ENCODE measurements at regions not wholly inside any gene's neighbourhood (a gene's known extent, or its start where the extent isn't known, plus 50 kb on each side); places are given as distances from the start of the nearest gene placed in this dataset.
"Not testable (repeated sequence)": the region's sequence is repeated elsewhere in the genome, so short reads cannot be mapped to it uniquely, and the experiment has no call there.

DNA sequence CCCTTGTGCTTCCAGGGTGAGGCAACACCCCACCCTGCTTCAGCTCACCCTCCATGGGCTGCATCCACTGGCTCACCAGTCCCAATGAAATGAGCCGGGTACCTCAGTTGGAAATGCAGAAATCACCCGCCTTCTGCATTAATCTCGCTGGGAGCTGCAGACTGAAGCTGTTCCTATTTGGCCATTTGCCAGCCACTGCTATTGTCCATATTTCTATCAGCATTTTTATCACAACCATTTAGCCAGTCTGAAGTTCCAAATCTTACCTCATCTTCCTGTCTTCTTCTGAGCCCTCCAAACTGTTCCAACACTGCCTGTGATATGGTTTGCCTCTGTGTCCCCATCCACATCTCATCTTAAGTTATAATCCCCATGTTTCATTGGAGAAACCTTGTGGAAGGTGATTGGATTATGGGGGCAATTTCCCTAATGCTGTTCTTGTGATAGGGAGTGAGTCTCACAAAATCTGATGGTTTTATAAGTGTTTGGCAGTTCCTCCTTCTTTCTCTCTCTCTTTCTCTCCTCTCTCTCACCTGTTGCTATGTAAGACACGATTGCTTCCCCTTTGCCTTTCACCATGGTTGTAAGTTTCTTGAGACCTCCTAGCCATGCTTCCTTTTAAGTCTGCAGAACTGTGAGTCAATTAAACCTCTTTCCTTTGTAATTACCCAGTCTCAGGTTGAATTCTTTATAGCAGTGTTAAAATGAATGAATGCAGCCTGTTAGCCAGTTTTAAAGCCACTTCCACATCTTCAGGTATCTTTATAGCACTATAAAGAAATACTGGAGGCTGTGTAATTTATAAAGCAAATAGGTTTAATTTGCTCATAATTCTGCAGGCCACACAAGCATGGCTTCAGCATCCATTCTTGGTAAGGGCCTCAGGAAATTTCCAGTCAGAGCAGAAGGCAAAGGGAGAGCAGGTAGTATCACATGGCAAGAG, 203.5 kb downstream of the FCRL5 start:
- DNase-seq (ENCODE audit: low read depth): no peak
- no peak overlapping the region for H3K4me3 ChIP-seq (ENCODE audit: low read depth, low read length)
- no peak for TF ChIP-seq POLR2A (IDR thresholded peaks at IDR 0.05; ENCODE audit: extremely low read depth, insufficient read length)
- TF ChIP-seq, protein P1, sequence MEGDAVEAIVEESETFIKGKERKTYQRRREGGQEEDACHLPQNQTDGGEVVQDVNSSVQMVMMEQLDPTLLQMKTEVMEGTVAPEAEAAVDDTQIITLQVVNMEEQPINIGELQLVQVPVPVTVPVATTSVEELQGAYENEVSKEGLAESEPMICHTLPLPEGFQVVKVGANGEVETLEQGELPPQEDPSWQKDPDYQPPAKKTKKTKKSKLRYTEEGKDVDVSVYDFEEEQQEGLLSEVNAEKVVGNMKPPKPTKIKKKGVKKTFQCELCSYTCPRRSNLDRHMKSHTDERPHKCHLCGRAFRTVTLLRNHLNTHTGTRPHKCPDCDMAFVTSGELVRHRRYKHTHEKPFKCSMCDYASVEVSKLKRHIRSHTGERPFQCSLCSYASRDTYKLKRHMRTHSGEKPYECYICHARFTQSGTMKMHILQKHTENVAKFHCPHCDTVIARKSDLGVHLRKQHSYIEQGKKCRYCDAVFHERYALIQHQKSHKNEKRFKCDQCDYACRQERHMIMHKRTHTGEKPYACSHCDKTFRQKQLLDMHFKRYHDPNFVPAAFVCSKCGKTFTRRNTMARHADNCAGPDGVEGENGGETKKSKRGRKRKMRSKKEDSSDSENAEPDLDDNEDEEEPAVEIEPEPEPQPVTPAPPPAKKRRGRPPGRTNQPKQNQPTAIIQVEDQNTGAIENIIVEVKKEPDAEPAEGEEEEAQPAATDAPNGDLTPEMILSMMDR (IDR thresholded peaks at IDR 0.05; ENCODE audit: low read depth, low read length): no peak

DNA sequence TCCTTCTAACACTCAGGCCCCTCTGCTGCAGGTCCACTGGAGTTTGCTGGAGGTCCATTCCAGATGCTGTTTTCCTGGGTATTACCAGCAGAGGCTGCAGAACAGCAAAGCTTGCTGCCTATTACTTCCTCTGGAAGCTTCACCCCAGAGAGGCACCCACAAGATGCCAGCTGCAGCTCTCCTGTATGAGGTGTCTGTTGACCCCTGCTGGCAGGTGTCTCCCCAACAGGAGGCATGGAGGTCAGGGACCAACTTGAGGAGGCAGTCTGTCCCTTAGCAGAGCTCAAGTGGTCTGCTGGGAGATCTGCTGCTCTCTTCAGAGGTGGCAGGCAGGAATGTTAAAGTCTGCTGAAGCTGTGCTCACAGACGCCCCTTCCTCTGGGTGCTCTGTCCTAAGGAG, 204.8 kb downstream of the FCRL5 start:
- H3K4me3 ChIP-seq (ENCODE audit: low read depth, low read length): no peak overlapping the region
- no peak for DNase-seq (ENCODE audit: low read depth)
- TF ChIP-seq POLR2A (IDR thresholded peaks at IDR 0.05; ENCODE audit: extremely low read depth, insufficient read length): no peak
- TF ChIP-seq, protein P2, sequence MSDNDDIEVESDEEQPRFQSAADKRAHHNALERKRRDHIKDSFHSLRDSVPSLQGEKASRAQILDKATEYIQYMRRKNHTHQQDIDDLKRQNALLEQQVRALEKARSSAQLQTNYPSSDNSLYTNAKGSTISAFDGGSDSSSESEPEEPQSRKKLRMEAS (IDR thresholded peaks at IDR 0.05; ENCODE audit: low read depth, low read length): no peak
- TF ChIP-seq, protein P1 (IDR thresholded peaks at IDR 0.05; ENCODE audit: low read depth, low read length): no peak
- no peak for TF ChIP-seq MYC (IDR thresholded peaks at IDR 0.05; ENCODE audit: low read depth, low read length)

DNA sequence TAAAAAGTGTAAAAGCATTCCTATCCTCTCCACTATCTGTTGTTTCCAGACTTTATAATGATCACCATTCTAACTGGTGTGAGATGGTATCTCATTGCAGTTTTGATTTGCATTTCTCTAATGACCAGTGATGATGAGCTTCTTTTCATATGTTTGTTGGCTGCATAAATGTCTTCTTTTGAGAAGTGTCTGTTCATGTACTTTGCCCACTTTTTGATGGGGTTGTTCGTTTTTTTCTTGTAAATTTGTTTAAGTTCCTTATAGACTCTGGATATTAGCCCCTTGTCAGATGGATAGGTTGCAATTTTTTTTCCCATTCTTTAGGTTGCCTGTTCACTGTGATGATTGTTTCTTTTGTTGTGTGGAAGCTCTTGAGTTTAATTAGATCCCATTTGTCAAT, 199.6 kb upstream of the ETV3 start:
- not testable (repeated sequence) for H3K4me3 ChIP-seq (ENCODE audit: low read depth, low read length); DNase-seq (ENCODE audit: low read depth)

DNA sequence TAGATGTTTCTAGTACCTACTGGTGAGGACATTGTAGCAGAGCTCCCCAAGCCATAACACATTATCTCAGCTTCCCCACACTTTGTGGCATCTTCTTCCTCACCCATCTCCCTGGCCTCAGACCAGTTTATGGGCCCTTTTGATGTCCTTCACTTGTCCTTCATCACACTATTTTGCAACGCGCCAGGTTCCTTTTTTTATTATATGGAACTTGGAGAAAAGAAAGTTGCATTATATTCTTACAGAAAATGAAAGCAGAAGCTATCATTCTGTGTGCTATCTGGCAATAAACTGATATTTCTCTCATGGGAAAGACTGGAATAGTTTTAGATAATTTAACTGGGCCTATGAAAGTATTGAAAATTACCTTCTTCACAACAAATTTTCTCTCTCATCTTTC, 196.9 kb upstream of the ETV3 start:
- no peak overlapping the region for H3K4me3 ChIP-seq (ENCODE audit: low read depth, low read length)
- DNase-seq (ENCODE audit: low read depth): peak; percentile 21
- TF ChIP-seq, protein P1 (IDR thresholded peaks at IDR 0.05; ENCODE audit: low read depth, low read length): no peak
- no peak for TF ChIP-seq POLR2A (IDR thresholded peaks at IDR 0.05; ENCODE audit: extremely low read depth, insufficient read length)
- TF ChIP-seq, protein P2 (IDR thresholded peaks at IDR 0.05; ENCODE audit: low read depth, low read length): no peak
- no peak for TF ChIP-seq MYC (IDR thresholded peaks at IDR 0.05; ENCODE audit: low read depth, low read length)

DNA sequence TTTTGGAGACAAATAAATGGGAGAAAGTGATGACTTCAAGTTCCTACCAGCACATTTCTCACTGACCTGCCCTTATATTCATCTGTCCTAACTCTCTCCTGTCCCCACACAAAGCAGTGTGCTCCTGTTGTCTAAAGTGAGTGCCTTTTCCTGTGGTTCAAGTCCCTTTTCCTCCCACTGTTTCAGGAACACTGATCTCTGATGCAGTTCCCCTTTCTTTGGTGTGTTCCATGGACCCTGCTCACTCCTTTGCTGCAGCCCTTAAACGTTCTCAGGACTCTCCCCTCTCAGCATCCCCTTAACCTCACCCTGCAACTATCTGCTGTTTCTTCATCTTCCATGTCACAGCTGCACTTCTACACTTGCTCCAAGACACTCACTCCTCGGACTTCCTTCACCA, 195.8 kb upstream of the ETV3 start:
- no peak overlapping the region for H3K4me3 ChIP-seq (ENCODE audit: low read depth, low read length)
- DNase-seq (ENCODE audit: low read depth): no peak
- TF ChIP-seq MYC (IDR thresholded peaks at IDR 0.05; ENCODE audit: low read depth, low read length) (no peak), POLR2A (IDR thresholded peaks at IDR 0.05; ENCODE audit: extremely low read depth, insufficient read length) (no peak)
- TF ChIP-seq, protein P2 (IDR thresholded peaks at IDR 0.05; ENCODE audit: low read depth, low read length): no peak
- TF ChIP-seq, protein P1 (IDR thresholded peaks at IDR 0.05; ENCODE audit: low read depth, low read length): no peak

DNA sequence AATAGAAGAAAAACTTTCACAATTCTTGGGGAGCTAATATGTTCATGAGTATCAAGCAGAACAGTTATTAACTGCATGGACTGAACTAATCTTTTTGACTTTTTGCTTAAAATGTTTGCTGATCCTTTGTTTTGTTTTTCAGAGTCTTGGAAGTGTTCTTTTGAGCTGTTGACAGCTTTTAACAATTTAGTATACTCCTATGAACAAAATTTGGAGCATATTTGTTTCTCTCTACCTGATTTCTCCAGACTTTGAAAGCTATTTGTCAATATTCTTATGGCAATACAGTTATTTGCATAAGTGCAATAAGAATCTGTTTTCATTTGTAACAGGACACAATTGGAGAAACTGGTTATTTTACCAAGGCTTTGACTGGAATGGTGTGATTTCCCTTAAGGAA, 192.0 kb upstream of the ETV3 start:
- not testable (repeated sequence) for DNase-seq (ENCODE audit: low read depth)

DNA sequence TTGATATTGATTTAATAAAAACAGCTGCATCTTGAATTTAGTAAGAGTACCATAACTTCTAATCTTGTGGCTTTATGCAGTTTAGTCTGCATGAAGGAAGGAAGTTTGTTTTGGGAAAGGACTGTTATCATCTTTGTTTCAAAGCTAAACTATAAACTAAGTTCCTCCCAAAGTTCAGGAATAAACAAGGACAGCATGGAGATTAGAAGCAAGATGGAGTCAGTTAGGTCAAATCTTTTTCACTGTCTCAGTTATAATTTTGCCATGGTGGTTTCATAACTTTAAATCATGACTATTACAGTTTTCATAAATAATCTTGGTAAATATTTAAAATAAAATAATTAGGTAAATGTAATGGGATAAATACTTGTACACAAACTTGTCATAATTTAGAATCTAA, 189.9 kb upstream of the ETV3 start:
- DNase-seq (ENCODE audit: low read depth); H3K4me3 ChIP-seq (ENCODE audit: low read depth, low read length): not testable (repeated sequence)

More for the DNA sequence above, 192.0 kb upstream of the ETV3 start:
- not testable (repeated sequence) for H3K4me3 ChIP-seq (ENCODE audit: low read depth, low read length)

All from NB4 (cell line).